ENCODE measurements at regions not wholly inside any gene's neighbourhood (a gene's known extent, or its start where the extent isn't known, plus 50 kb on each side); places are given as distances from the start of the nearest gene placed in this dataset.

GRCh38 chr6:92216717-92217116 is 1202.6 kb downstream of the EPHA7 start:
- TF ChIP-seq CTCF (conservative IDR thresholded peaks at IDR 0.05; ENCODE audit: low read depth, low read length) (no peak), EZH2 (IDR thresholded peaks at IDR 0.05; ENCODE audit: borderline replicate concordance, low read depth, low read length, poor library complexity, severe bottlenecking) (no peak)

Measured in A673 (cell line).